HCT116 (cell line): ENCODE measurements at regions not wholly inside any gene's neighbourhood (a gene's known extent, or its start where the extent isn't known, plus 50 kb on each side); places are given as distances from the start of the nearest gene placed in this dataset.

Experiments used
- ATAC-seq: fragments of 200-7000 bp; cut with Tn5 transposase; 2 replicates; pipeline ENCODE4 v1.9.1; 2020; ENCODE audit warnings: mild to moderate bottlenecking, moderate library complexity
- BruUV-seq: library from RNA; stranded (reverse); fragments of 400-500 nt; replicated peaks from 2 replicates; lab custom pipeline; 2021; lab: Mats Ljungman, UMichigan
- CTCF ChIA-PET: fragments of 300-600 bp; sonication (Branson Sonifier 250); formaldehyde crosslinking; loops from one replicate; lab custom pipeline; 2021; ENCODE audit warnings: antibody characterized with exemption; lab: Charles Lee
- POLR2A ChIA-PET: fragments of 300-600, 350-600 bp; sonication (Branson Sonifier 250); formaldehyde crosslinking; loops from one replicate; lab custom pipeline; 2021; ENCODE audit warnings: antibody characterized with exemption; lab: Charles Lee
- RAD21 ChIA-PET, 2 experiments: fragments of 300-600 bp; sonication (Branson Sonifier 250); formaldehyde crosslinking; loops; one replicate each; lab custom pipeline; 2023; ENCODE audit warnings: low total read pairs in 2 of 2; ENCODE audit not compliant: uncharacterized antibody in 2 of 2, unreplicated experiment in 2 of 2, low non-redundant PET in 1 of 2; lab: Charles Lee
- DNase-seq: peaks from one replicate; pipeline ENCODE4 v3.0.0-alpha.2; 2010; ENCODE audit warnings: low read depth, low spot score
- H2AFZ ChIP-seq: fragments of 200-600 bp; shearing (Covaris generic), sonication (generic); 2 replicates; pipeline ENCODE4 v1.6.1; 2017; ENCODE audit warnings: low read depth, mixed run types, mixed read lengths, antibody characterized with exemption, low read length; ENCODE audit not compliant: poor library complexity, severe bottlenecking
- H3K27ac ChIP-seq: 2 replicates; pipeline ENCODE4 v1.5.1; 2012; ENCODE audit warnings: low read depth, low read length
- H3K27me3 ChIP-seq: fragments of 200-600 bp; sonication (generic); 2 replicates; pipeline ENCODE4 v1.6.1; 2016; ENCODE audit warnings: mixed run types, low read length, mixed read lengths; ENCODE audit not compliant: insufficient read depth
- H3K36me3 ChIP-seq, 2 experiments: fragments of 200-500 bp in 1 of 2; fragments of 200-600 bp in 1 of 2; sonication (Bioruptor generic) in 1 of 2; sonication (generic) in 1 of 2; 2 replicates each; pipeline versions ENCODE4 v1.5.1 to v1.6.1; 2014 to 2016; ENCODE audit warnings: low read length in 2 of 2, inconsistent platforms in 1 of 2, mixed read lengths in 1 of 2, mixed run types in 1 of 2; ENCODE audit not compliant: insufficient read depth in 2 of 2, control insufficient read depth in 1 of 2
- H3K4me1 ChIP-seq, 2 experiments: fragments of 200-600 bp in 1 of 2; sonication (generic) in 1 of 2; 2 replicates each; pipeline versions ENCODE4 v1.5.1 to v1.6.1; 2012 to 2017; ENCODE audit warnings: low read length in 2 of 2, inconsistent platforms in 1 of 2, mild to moderate bottlenecking in 1 of 2, mixed read lengths in 1 of 2, mixed run types in 1 of 2, moderate library complexity in 1 of 2; ENCODE audit not compliant: insufficient read depth in 2 of 2, control insufficient read depth in 1 of 2
- H3K4me2 ChIP-seq: fragments of 200-600 bp; sonication (generic); 2 replicates; pipeline ENCODE4 v1.6.1; 2017; ENCODE audit warnings: mixed run types, low read length, mixed read lengths
- H3K4me3 ChIP-seq, 2 experiments: fragments of 200-600 bp in 1 of 2; sonication (generic) in 1 of 2; replicated peaks in 1 of 2; 2 replicates each; pipeline ENCODE4 v1.5.1; 2011 to 2016; ENCODE audit warnings: low read length in 2 of 2, control low read depth in 1 of 2, low read depth in 1 of 2, mild to moderate bottlenecking in 1 of 2, mixed read lengths in 1 of 2, mixed run types in 1 of 2
- H3K79me2 ChIP-seq: fragments of 200-600 bp; sonication (generic); 2 replicates; pipeline ENCODE4 v1.6.1; 2017; ENCODE audit warnings: mild to moderate bottlenecking, mixed run types, low read length, moderate library complexity, mixed read lengths; ENCODE audit not compliant: insufficient read depth
- H3K9ac ChIP-seq: fragments of 200-600 bp; sonication (generic); 2 replicates; pipeline ENCODE4 v1.6.1; 2016; ENCODE audit warnings: low read length, mixed read lengths
- H3K9me2 ChIP-seq: fragments of 200-600 bp; sonication (generic), shearing (Covaris generic); 2 replicates; pipeline ENCODE4 v1.6.1; 2017; ENCODE audit warnings: mixed run types, mild to moderate bottlenecking, moderate library complexity; ENCODE audit not compliant: insufficient read depth
- H3K9me3 ChIP-seq, 2 experiments: fragments of 200-500 bp in 1 of 2; fragments of 200-600 bp in 1 of 2; sonication (Bioruptor generic) in 1 of 2; sonication (generic) in 1 of 2; 2 replicates each; pipeline ENCODE4 v1.6.1; 2014 to 2017; ENCODE audit warnings: low read length in 2 of 2, mixed read lengths in 2 of 2, inconsistent platforms in 1 of 2, low read depth in 1 of 2, mild to moderate bottlenecking in 1 of 2, mixed run types in 1 of 2, moderate library complexity in 1 of 2; ENCODE audit not compliant: control insufficient read depth in 1 of 2, insufficient read depth in 1 of 2
- H4K20me1 ChIP-seq: fragments of 200-600 bp; sonication (generic), shearing (Covaris generic); 2 replicates; pipeline ENCODE4 v1.6.1; 2017; ENCODE audit warnings: mixed run types, mild to moderate bottlenecking, moderate library complexity; ENCODE audit not compliant: insufficient read depth
- CBX3 ChIP-seq: IDR thresholded peaks from 2 replicates; pipeline ENCODE4 v1.6.1; 2012; ENCODE audit warnings: low read depth
- EGR1 ChIP-seq: IDR thresholded peaks from 2 replicates; pipeline ENCODE4 v1.6.1; 2012; ENCODE audit warnings: low read depth
- ELF1 ChIP-seq: IDR thresholded peaks from 2 replicates; pipeline ENCODE4 v1.6.1; 2012; ENCODE audit warnings: low read depth, borderline replicate concordance
- EZH2 ChIP-seq: fragments of 200-600 bp; sonication (generic); IDR thresholded peaks from 2 replicates; pipeline ENCODE4 v1.6.1; 2017; ENCODE audit warnings: antibody characterized with exemption, mixed run types
- EZH2phosphoT487 ChIP-seq: fragments of 200-600 bp; IDR thresholded peaks from 2 replicates; pipeline ENCODE4 v1.6.1; 2018; ENCODE audit warnings: antibody characterized with exemption, borderline replicate concordance
- FOSL1 ChIP-seq: IDR thresholded peaks from 2 replicates; pipeline ENCODE4 v1.6.1; 2012; ENCODE audit warnings: low read depth
- JUND ChIP-seq: IDR thresholded peaks from 2 replicates; pipeline ENCODE4 v1.6.1; 2012
- POLR2A ChIP-seq: IDR thresholded peaks from 2 replicates; pipeline ENCODE4 v1.7.0; 2011; ENCODE audit warnings: borderline replicate concordance; ENCODE audit not compliant: insufficient read depth, insufficient read length; ENCODE audit errors: extremely low read depth
- POLR2AphosphoS5 ChIP-seq: IDR thresholded peaks from 2 replicates; pipeline ENCODE4 v1.6.1; 2011; ENCODE audit warnings: mild to moderate bottlenecking, low read depth, low read length, moderate library complexity
- RAD21 ChIP-seq: IDR thresholded peaks from 2 replicates; pipeline ENCODE4 v1.6.1; 2012; ENCODE audit warnings: low read depth, mild to moderate bottlenecking
- TCF7L2 ChIP-seq: IDR thresholded peaks from 2 replicates; pipeline ENCODE4 v1.7.0; 2011; ENCODE audit warnings: borderline replicate concordance, inconsistent platforms; ENCODE audit not compliant: insufficient read depth, insufficient read length; ENCODE audit errors: extremely low read depth
- YY1 ChIP-seq: IDR thresholded peaks from 2 replicates; pipeline ENCODE4 v1.6.1; 2011; ENCODE audit warnings: low read length, low read depth, moderate library complexity, mild to moderate bottlenecking; ENCODE audit not compliant: insufficient replicate concordance; ENCODE audit errors: extremely low read depth
- ZFX ChIP-seq: fragments of 450-650 bp; IDR thresholded peaks from 2 replicates; pipeline ENCODE4 v1.6.1; 2017
- intact Hi-C: fragments of 100-400 bp; cut with micrococcal nuclease; formaldehyde crosslinking; loops from 2 replicates; pipeline ENCODE4 v1.10.0; 2022
- TF ChIP-seq, protein P1 (sequence below): IDR thresholded peaks from 2 replicates; pipeline ENCODE4 v1.6.1; 2012
- TF ChIP-seq, protein P2 (sequence below): IDR thresholded peaks from 2 replicates; pipeline ENCODE4 v1.6.1; 2012
- TF ChIP-seq, protein P3 (sequence below): IDR thresholded peaks from 2 replicates; pipeline ENCODE4 v1.6.1; 2011; ENCODE audit warnings: mild to moderate bottlenecking, low read length, moderate library complexity; ENCODE audit not compliant: insufficient replicate concordance; ENCODE audit errors: extremely low read depth
- TF ChIP-seq, protein P4 (sequence below): IDR thresholded peaks from 2 replicates; pipeline ENCODE4 v1.6.1; 2012; ENCODE audit warnings: low read depth

DNA sequence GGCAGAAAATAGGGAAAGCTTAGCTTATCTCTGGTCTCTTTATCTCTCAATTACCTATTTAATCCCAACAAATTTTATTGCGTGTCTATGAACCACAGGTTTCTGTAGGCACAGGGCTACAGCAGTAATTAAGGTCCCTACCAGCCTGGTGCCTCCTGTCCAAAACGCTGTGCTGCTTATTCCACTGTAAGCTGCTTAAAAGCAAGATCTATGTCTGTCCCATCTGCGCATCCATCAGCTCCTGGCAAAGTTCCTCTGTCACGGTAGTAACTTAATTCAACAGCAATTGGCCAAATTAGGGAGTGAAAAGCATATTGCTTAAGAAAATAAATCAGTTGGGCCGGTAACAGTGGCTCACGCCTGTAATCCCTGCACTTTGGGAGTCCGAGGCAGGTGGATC lies 235.8 kb upstream of the VLDLR start:
- ChIA-PET POLR2A (no interaction called here), CTCF (no interaction called here), RAD21 (no interaction called here)
- Histone ChIP-seq H3K9me3 (no peaks in the 10 kb centered on the region), H2AFZ (no peak overlapping the region), H3K4me2 (no peak overlapping the region), H3K4me3 (no peak overlapping the region), H3K27ac (no peak overlapping the region), H3K9ac (no peak overlapping the region), H3K9me2 (no peaks in the 10 kb centered on the region), H3K4me1 (no peaks in the 10 kb centered on the region), H4K20me1 (no peaks in the 10 kb centered on the region; the same call in 1 of the 2 replicates), H3K36me3 (no peaks in the 10 kb centered on the region), H3K27me3 (peaks cover 21% of the 10 kb centered on the region), H3K79me2 (no peaks in the 10 kb centered on the region)
- TF ChIP-seq FOSL1, result no peak
- no peak for TF ChIP-seq ZFX
- no peak for TF ChIP-seq POLR2A
- no peak for TF ChIP-seq EZH2
- TF ChIP-seq, protein P1, sequence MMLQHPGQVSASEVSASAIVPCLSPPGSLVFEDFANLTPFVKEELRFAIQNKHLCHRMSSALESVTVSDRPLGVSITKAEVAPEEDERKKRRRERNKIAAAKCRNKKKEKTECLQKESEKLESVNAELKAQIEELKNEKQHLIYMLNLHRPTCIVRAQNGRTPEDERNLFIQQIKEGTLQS, result no peak
- TF ChIP-seq JUND, result no peak
- TF ChIP-seq ELF1, result no peak
- no peak for TF ChIP-seq RAD21
- TF ChIP-seq, protein P2, sequence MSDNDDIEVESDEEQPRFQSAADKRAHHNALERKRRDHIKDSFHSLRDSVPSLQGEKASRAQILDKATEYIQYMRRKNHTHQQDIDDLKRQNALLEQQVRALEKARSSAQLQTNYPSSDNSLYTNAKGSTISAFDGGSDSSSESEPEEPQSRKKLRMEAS, result no peak
- TF ChIP-seq, protein P3, sequence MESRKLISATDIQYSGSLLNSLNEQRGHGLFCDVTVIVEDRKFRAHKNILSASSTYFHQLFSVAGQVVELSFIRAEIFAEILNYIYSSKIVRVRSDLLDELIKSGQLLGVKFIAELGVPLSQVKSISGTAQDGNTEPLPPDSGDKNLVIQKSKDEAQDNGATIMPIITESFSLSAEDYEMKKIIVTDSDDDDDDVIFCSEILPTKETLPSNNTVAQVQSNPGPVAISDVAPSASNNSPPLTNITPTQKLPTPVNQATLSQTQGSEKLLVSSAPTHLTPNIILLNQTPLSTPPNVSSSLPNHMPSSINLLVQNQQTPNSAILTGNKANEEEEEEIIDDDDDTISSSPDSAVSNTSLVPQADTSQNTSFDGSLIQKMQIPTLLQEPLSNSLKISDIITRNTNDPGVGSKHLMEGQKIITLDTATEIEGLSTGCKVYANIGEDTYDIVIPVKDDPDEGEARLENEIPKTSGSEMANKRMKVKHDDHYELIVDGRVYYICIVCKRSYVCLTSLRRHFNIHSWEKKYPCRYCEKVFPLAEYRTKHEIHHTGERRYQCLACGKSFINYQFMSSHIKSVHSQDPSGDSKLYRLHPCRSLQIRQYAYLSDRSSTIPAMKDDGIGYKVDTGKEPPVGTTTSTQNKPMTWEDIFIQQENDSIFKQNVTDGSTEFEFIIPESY, result no peak
- TF ChIP-seq TCF7L2, result no peak
- no peak for TF ChIP-seq EZH2phosphoT487
- no peak for TF ChIP-seq CBX3
- TF ChIP-seq EGR1, result no peak
- no peak for TF ChIP-seq YY1
- TF ChIP-seq, protein P4, sequence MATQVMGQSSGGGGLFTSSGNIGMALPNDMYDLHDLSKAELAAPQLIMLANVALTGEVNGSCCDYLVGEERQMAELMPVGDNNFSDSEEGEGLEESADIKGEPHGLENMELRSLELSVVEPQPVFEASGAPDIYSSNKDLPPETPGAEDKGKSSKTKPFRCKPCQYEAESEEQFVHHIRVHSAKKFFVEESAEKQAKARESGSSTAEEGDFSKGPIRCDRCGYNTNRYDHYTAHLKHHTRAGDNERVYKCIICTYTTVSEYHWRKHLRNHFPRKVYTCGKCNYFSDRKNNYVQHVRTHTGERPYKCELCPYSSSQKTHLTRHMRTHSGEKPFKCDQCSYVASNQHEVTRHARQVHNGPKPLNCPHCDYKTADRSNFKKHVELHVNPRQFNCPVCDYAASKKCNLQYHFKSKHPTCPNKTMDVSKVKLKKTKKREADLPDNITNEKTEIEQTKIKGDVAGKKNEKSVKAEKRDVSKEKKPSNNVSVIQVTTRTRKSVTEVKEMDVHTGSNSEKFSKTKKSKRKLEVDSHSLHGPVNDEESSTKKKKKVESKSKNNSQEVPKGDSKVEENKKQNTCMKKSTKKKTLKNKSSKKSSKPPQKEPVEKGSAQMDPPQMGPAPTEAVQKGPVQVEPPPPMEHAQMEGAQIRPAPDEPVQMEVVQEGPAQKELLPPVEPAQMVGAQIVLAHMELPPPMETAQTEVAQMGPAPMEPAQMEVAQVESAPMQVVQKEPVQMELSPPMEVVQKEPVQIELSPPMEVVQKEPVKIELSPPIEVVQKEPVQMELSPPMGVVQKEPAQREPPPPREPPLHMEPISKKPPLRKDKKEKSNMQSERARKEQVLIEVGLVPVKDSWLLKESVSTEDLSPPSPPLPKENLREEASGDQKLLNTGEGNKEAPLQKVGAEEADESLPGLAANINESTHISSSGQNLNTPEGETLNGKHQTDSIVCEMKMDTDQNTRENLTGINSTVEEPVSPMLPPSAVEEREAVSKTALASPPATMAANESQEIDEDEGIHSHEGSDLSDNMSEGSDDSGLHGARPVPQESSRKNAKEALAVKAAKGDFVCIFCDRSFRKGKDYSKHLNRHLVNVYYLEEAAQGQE, result no peak
- TF ChIP-seq POLR2AphosphoS5, result no peak
- DNase-seq (no peak), ATAC-seq (no peak)
- no TSS peak for BruUV-seq
- intact Hi-C loops, result no loop called here
